ENCODE measurements at regions not wholly inside any gene's neighbourhood (a gene's known extent, or its start where the extent isn't known, plus 50 kb on each side); places are given as distances from the start of the nearest gene placed in this dataset.
"Not testable (repeated sequence)": the region's sequence is repeated elsewhere in the genome, so short reads cannot be mapped to it uniquely, and the experiment has no call there.

DNA sequence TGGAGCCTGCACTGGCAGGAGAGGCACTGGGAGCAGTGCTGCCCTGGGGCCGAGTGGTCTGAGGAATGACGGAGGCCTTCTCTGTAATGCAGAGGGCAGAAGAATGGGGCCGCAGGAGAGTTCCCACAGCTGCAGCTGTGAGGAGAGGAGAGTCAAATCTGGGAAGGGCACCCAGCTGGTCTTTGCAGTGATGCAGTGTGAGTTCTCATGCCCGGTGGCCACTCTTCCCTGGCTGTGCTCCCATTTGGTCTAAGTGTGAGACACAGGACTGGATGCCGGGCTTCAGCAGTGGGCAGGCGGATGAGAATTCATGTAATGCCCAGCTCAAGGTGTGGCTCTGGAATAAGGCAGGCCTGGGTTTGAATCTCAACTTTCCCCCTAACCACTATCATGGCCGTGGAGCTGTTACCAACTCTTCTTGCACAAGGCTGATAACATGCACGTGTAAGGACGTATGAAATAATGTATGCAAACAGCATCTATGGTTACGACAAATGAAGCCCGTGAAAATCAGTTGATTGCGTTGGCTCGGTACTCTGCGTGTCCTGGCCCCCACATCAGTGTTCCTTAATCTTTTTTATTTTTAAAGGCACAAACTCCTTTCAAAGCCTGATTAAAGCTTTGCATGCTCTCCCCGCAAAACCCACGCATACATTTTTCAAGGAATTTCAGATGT lies 71.6 kb downstream of the ACKR3 start:
- DNase-seq (ENCODE audit: insufficient read length, low spot score), result no peak
- FAIRE-seq, result no peak
- TF ChIP-seq PAX5 (IDR thresholded peaks at IDR 0.05; ENCODE audit: insufficient read depth, low read length, severe bottlenecking), result no peak
- no peak for TF ChIP-seq POLR2A (IDR thresholded peaks at IDR 0.05; ENCODE audit: low read depth, low read length)
- TF ChIP-seq POU2F2 (IDR thresholded peaks at IDR 0.05; ENCODE audit: low read depth, low read length), result no peak
- no peak for TF ChIP-seq SPI1 (IDR thresholded peaks at IDR 0.05; ENCODE audit: low read depth, low read length)
- no peak for TF ChIP-seq TAF1 (IDR thresholded peaks at IDR 0.05; ENCODE audit: low read depth, low read length)
- TF ChIP-seq POLR2AphosphoS5 (IDR thresholded peaks at IDR 0.05; ENCODE audit: low read depth, low read length), result no peak

DNA sequence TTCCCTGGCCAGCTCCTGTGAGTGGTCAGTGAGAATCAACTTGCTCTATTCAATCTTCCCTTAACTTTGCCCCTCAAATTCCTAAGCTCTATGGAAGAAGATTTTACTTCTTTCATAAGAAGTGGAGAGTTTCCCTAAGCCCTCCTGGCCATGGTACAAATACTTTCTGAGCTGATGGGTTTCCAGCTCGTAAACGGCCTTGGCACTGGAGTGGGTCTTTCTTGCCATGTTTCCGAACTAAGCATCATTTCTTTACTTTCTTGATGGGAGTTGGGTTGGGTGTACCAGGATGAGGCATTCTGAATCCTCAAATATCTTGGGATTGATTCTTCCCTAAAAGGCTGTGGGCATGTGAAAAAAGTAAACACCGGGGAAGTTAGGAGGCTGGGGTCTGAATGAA lies 72.5 kb downstream of the ACKR3 start:
- DNase-seq (ENCODE audit: insufficient read length, low spot score), result no peak

DNA sequence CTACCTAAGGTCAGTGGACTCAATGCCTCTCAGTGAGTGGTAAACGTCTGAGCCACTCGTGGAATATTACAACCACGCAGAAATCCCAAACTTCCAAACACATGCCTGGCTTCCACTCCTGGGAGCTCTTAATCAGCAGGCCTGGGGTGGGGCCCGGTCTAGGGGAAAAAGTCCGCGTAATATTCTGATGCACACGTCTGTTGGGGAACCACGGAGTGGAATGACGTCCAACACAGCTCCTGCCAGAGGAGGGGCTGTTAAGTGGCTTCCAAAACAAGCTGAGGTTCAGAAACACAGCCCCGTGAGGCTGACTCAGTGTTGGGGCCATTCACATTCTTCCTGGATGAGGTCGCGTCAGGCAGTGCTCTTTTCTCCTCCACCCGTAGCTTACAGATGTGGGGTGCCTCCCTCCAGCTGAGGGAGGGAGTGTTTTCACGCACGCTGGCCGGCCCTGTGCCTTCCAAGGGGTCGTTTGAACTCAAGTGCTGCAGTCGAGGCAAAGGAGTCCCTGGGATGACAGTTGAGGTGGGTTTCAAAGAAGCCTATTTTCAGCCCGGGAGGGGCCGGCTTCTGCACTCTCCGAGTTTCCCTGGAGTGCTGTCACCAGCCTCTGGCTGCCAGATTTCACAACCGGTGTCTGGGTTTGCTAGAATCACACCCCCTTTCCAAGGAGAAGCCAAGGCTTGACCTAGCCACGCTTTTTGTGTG lies 73.1 kb downstream of the ACKR3 start:
- FAIRE-seq (no peak), DNase-seq (ENCODE audit: insufficient read length, low spot score) (no peak)
- TF ChIP-seq POLR2AphosphoS5 (IDR thresholded peaks at IDR 0.05; ENCODE audit: low read depth, low read length) (no peak), PAX5 (IDR thresholded peaks at IDR 0.05; ENCODE audit: insufficient read depth, low read length, severe bottlenecking) (no peak), POU2F2 (IDR thresholded peaks at IDR 0.05; ENCODE audit: low read depth, low read length) (no peak), TAF1 (IDR thresholded peaks at IDR 0.05; ENCODE audit: low read depth, low read length) (no peak), SPI1 (IDR thresholded peaks at IDR 0.05; ENCODE audit: low read depth, low read length) (no peak), POLR2A (IDR thresholded peaks at IDR 0.05; ENCODE audit: low read depth, low read length) (no peak)

More for the DNA sequence above, 72.5 kb downstream of the ACKR3 start:
- no peak for FAIRE-seq
- TF ChIP-seq POU2F2 (IDR thresholded peaks at IDR 0.05; ENCODE audit: low read depth, low read length) (no peak), POLR2AphosphoS5 (IDR thresholded peaks at IDR 0.05; ENCODE audit: low read depth, low read length) (no peak), PAX5 (IDR thresholded peaks at IDR 0.05; ENCODE audit: insufficient read depth, low read length, severe bottlenecking) (no peak), TAF1 (IDR thresholded peaks at IDR 0.05; ENCODE audit: low read depth, low read length) (no peak), SPI1 (IDR thresholded peaks at IDR 0.05; ENCODE audit: low read depth, low read length) (no peak), POLR2A (IDR thresholded peaks at IDR 0.05; ENCODE audit: low read depth, low read length) (no peak)

DNA sequence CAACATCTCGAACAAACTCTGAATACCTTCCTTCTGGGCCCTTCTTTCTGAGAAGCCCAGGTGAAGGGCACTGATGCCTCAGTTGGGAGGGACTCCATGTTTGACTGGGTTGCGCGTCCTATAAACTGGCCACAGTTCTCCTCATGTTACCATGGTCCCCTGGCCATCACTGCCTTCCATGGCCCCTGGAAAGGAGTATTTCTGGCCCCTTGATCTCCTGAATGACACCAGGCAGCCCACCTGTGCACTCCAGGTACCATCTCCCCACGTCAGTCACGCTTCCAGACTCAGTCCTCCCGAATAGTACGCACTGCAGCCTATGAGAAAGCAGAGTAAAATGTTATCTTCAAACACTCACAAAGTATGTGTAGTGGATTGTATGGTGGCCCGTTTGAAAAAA lies 73.9 kb downstream of the ACKR3 start:
- TF ChIP-seq POLR2AphosphoS5 (IDR thresholded peaks at IDR 0.05; ENCODE audit: low read depth, low read length) (no peak), PAX5 (IDR thresholded peaks at IDR 0.05; ENCODE audit: insufficient read depth, low read length, severe bottlenecking) (no peak), POLR2A (IDR thresholded peaks at IDR 0.05; ENCODE audit: low read depth, low read length) (no peak), TAF1 (IDR thresholded peaks at IDR 0.05; ENCODE audit: low read depth, low read length) (no peak), SPI1 (IDR thresholded peaks at IDR 0.05; ENCODE audit: low read depth, low read length) (no peak), POU2F2 (IDR thresholded peaks at IDR 0.05; ENCODE audit: low read depth, low read length) (no peak)
- no peak for FAIRE-seq

DNA sequence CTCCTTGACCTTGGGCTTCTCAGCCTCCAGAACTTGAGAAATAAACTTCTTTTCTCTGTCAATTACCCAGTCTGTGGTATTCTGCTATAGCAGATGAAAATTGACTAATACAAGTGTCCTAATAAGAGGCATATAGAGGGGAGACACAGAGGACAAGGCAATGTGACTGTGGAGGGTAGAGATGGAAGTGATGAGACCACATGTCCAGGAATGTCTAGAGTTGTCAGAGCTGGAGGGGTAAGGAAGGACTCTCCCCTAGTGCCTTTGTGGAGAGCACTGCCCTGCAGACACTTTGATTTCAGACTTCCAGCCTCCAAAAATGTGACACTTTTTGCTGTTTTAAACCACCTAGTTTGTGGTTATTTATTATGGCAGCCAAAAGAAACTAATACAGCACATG lies 74.4 kb downstream of the ACKR3 start:
- DNase-seq (ENCODE audit: insufficient read length, low spot score) (no peak), FAIRE-seq (no peak)
- no peak for TF ChIP-seq SPI1 (IDR thresholded peaks at IDR 0.05; ENCODE audit: low read depth, low read length)
- TF ChIP-seq POLR2A (IDR thresholded peaks at IDR 0.05; ENCODE audit: low read depth, low read length), result no peak
- no peak for TF ChIP-seq POU2F2 (IDR thresholded peaks at IDR 0.05; ENCODE audit: low read depth, low read length)
- no peak for TF ChIP-seq TAF1 (IDR thresholded peaks at IDR 0.05; ENCODE audit: low read depth, low read length)
- TF ChIP-seq POLR2AphosphoS5 (IDR thresholded peaks at IDR 0.05; ENCODE audit: low read depth, low read length), result no peak

More for the DNA sequence above, 73.9 kb downstream of the ACKR3 start:
- DNase-seq (ENCODE audit: insufficient read length, low spot score), result no peak

DNA sequence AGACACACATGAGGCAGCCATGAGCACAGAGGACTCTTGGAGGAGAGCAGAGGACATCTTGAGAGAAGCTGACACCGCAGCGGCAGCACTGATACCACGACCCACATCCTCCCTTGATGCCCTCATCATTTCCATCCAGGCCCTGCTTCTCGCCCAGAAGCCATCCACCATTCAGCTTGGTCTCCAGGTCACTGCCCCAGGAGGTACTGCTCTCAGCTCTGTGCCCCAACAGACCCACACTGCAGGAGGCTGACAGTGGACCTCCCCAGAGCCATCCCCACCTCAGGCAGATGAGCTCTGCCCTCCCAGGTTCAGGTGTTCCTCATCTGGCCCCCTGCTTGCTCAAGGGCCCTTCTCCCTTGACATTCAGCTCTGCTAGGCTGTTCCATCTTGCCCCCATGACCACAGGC lies 74.9 kb downstream of the ACKR3 start:
- no peak for TF ChIP-seq PAX5 (IDR thresholded peaks at IDR 0.05; ENCODE audit: insufficient read depth, low read length, severe bottlenecking)
- no peak for TF ChIP-seq POLR2AphosphoS5 (IDR thresholded peaks at IDR 0.05; ENCODE audit: low read depth, low read length)
- no peak for TF ChIP-seq POU2F2 (IDR thresholded peaks at IDR 0.05; ENCODE audit: low read depth, low read length)
- no peak for TF ChIP-seq TAF1 (IDR thresholded peaks at IDR 0.05; ENCODE audit: low read depth, low read length)
- TF ChIP-seq POLR2A (IDR thresholded peaks at IDR 0.05; ENCODE audit: low read depth, low read length), result no peak
- no peak for TF ChIP-seq SPI1 (IDR thresholded peaks at IDR 0.05; ENCODE audit: low read depth, low read length)
- DNase-seq (ENCODE audit: insufficient read length, low spot score) (no peak), FAIRE-seq (no peak)

DNA sequence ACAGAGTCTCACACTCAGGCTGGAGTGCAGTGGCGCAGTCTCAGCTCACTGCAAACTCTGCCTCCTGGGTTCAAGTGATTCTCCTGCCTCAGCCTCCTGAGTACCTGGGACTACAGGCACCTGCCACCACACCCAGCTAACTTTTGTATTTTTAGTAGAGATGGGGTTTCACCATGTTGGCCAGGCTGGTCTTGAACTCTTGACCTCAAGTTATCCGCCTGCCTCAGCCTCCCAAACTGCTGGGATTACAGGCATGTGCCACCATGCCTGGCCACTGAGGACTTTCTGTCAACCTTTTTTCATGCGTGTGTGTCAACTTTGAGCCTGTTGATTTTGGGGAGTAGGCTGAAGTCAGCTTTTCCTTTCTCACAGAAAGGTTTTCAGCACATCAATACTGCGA lies 75.5 kb downstream of the ACKR3 start:
- FAIRE-seq; DNase-seq (ENCODE audit: insufficient read length, low spot score): not testable (repeated sequence)

DNA sequence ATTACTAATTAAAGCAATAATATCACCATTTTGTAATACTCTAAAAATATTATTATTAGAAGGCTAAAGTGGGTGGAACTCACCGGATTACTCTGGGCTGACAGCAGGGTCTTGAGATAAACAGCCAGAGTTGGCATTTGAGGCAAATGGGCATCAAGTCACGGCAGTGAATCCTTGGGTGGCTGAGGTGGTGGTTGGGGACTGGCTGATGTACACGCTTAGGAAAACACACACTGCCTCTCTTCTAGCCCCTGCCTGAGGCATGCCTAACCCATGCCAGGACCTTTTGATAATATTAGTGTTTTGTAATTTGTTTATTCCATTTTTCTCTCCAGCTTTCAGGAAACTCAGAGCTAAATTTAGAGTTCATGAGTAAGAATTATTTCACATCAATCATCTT lies 76.8 kb downstream of the ACKR3 start:
- FAIRE-seq (no peak), DNase-seq (ENCODE audit: insufficient read length, low spot score) (no peak)
- TF ChIP-seq POLR2A (IDR thresholded peaks at IDR 0.05; ENCODE audit: low read depth, low read length) (no peak), TAF1 (IDR thresholded peaks at IDR 0.05; ENCODE audit: low read depth, low read length) (no peak), POU2F2 (IDR thresholded peaks at IDR 0.05; ENCODE audit: low read depth, low read length) (no peak), SPI1 (IDR thresholded peaks at IDR 0.05; ENCODE audit: low read depth, low read length) (no peak), POLR2AphosphoS5 (IDR thresholded peaks at IDR 0.05; ENCODE audit: low read depth, low read length) (no peak), PAX5 (IDR thresholded peaks at IDR 0.05; ENCODE audit: insufficient read depth, low read length, severe bottlenecking) (no peak)

DNA sequence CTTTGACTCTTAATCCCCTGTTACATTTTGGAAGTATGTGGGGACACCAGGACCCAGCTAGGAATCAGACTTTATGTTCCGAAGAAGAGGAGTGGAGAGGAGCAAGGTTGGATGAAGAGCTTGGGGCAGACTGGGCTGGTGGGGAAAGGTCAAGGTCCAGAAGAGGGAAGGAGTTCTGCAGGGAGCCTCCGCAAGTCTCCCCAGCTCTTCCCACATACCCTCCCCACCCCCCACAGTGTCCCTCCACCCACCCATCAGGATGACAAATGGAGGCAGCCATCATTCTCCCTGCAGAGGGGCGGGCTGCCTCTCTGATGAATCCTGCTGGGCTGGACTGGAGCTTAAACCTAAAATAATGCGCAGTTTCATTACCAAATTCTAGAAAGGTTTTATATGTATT lies 77.2 kb downstream of the ACKR3 start:
- no peak for TF ChIP-seq SPI1 (IDR thresholded peaks at IDR 0.05; ENCODE audit: low read depth, low read length)
- DNase-seq (ENCODE audit: insufficient read length, low spot score) (no peak), FAIRE-seq (no peak)

DNA sequence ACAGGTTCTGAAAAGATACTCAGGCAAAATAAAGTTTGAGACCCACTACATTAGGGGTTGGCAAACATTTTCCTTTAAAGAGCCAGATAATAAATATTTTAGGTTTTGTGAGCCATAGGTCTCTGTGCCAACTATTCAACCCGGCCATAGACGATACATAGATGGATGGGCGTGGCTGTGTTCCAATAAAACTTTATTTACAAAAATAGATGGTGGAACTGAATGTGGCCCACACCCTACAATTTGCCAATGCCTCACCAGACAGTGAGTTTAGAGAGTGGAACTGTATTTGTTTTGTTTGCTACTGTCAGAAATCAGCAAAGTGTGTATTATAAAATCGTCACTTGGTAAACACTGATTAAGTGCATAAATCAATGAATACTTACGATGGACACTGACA lies 78.0 kb downstream of the ACKR3 start:
- DNase-seq (ENCODE audit: insufficient read length, low spot score), result no peak
- no peak for TF ChIP-seq SPI1 (IDR thresholded peaks at IDR 0.05; ENCODE audit: low read depth, low read length)
- no peak for TF ChIP-seq POLR2AphosphoS5 (IDR thresholded peaks at IDR 0.05; ENCODE audit: low read depth, low read length)
- TF ChIP-seq POU2F2 (IDR thresholded peaks at IDR 0.05; ENCODE audit: low read depth, low read length), result no peak
- no peak for TF ChIP-seq TAF1 (IDR thresholded peaks at IDR 0.05; ENCODE audit: low read depth, low read length)
- TF ChIP-seq POLR2A (IDR thresholded peaks at IDR 0.05; ENCODE audit: low read depth, low read length), result no peak
- TF ChIP-seq PAX5 (IDR thresholded peaks at IDR 0.05; ENCODE audit: insufficient read depth, low read length, severe bottlenecking), result no peak
- FAIRE-seq, result no peak
